Right lobe of liver (tissue), 4 donors: ENCODE measurements at regions not wholly inside any gene's neighbourhood (a gene's known extent, or its start where the extent isn't known, plus 50 kb on each side); places are given as distances from the start of the nearest gene placed in this dataset.

Experiments
- POLR2A ChIP-seq: fragments of 450-650 bp; IDR thresholded peaks from one replicate; pipeline ENCODE4 v1.6.1; 2017; ENCODE audit warnings: antibody characterized with exemption, mild to moderate bottlenecking
- TF ChIP-seq, protein P1 (sequence below), 4 donors: fragments of 200-600 bp in 3 of 4; fragments of 450-650 bp in 1 of 4; IDR thresholded peaks; one replicate each; pipeline versions ENCODE4 v1.5.1 to v1.8.0; 2016 to 2022; ENCODE audit warnings: antibody characterized with exemption in 4 of 4, mild to moderate bottlenecking in 2 of 4
- donor health status: DM: no; HTN: no; CAD: no.
- donor health status: DM: no; HTN: no; CAD: no.
- donor health status: DM: no; HTN: yes; CAD: no.

DNA sequence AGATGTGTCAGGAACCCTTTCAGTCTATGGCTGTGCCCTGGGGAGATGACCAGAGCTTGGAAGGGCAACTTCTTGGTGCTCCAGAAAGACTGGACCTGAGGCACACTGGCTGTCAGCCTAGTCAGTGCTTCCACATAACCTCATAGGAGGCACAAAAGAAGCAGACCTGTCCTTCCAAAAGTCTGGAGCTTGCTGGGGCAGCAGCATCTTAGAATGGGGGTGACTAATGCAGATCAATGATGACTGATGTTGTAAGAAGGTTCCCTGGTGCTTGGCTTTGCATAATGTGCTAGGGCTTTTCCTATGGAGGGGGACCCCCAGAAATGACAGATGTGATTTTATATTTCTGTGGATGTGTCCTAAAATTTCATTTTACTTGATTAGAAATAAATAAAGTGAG, 255.7 kb upstream of the THUMPD2 start:
- TF ChIP-seq, protein P1, sequence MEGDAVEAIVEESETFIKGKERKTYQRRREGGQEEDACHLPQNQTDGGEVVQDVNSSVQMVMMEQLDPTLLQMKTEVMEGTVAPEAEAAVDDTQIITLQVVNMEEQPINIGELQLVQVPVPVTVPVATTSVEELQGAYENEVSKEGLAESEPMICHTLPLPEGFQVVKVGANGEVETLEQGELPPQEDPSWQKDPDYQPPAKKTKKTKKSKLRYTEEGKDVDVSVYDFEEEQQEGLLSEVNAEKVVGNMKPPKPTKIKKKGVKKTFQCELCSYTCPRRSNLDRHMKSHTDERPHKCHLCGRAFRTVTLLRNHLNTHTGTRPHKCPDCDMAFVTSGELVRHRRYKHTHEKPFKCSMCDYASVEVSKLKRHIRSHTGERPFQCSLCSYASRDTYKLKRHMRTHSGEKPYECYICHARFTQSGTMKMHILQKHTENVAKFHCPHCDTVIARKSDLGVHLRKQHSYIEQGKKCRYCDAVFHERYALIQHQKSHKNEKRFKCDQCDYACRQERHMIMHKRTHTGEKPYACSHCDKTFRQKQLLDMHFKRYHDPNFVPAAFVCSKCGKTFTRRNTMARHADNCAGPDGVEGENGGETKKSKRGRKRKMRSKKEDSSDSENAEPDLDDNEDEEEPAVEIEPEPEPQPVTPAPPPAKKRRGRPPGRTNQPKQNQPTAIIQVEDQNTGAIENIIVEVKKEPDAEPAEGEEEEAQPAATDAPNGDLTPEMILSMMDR (IDR thresholded peaks at IDR 0.05) = no peak
- TF ChIP-seq POLR2A = no peak
